HFFc6 (cell line): ENCODE measurements at regions not wholly inside any gene's neighbourhood (a gene's known extent, or its start where the extent isn't known, plus 50 kb on each side); places are given as distances from the start of the nearest gene placed in this dataset.
A peak's percentile ranks its signal among the peaks of the same experiment; 100 is the strongest.

Experiments used
- DNase-seq: peaks from one replicate; pipeline ENCODE4 v3.0.0-alpha.2; 2018
- H3K27ac Mint-ChIP-seq: 2 replicates; pipeline ENCODE4 v1.8.0; 2020; ENCODE audit warnings: mild to moderate bottlenecking, mixed read lengths
- H3K27me3 Mint-ChIP-seq: 2 replicates; pipeline ENCODE4 v1.8.0; 2021; ENCODE audit warnings: mild to moderate bottlenecking, moderate library complexity, mixed read lengths; ENCODE audit not compliant: insufficient read depth
- H3K36me3 Mint-ChIP-seq: 2 replicates; pipeline ENCODE4 v1.8.0; 2021; ENCODE audit warnings: low read depth, mixed read lengths
- H3K4me1 Mint-ChIP-seq: 2 replicates; pipeline ENCODE4 v1.8.0; 2020; ENCODE audit warnings: low read depth, mixed read lengths
- H3K4me3 Mint-ChIP-seq: 2 replicates; pipeline ENCODE4 v1.8.0; 2020; ENCODE audit warnings: mild to moderate bottlenecking, moderate library complexity, mixed read lengths
- H3K9me3 Mint-ChIP-seq: 2 replicates; pipeline ENCODE4 v1.8.0; 2020; ENCODE audit warnings: mild to moderate bottlenecking, mixed read lengths
- TF ChIP-seq, protein P1 (sequence below): fragments of 200-600 bp; sonication (generic); IDR thresholded peaks from 2 replicates; pipeline ENCODE4 v1.5.0; 2021; ENCODE audit warnings: antibody characterized with exemption, mild to moderate bottlenecking

DNA sequence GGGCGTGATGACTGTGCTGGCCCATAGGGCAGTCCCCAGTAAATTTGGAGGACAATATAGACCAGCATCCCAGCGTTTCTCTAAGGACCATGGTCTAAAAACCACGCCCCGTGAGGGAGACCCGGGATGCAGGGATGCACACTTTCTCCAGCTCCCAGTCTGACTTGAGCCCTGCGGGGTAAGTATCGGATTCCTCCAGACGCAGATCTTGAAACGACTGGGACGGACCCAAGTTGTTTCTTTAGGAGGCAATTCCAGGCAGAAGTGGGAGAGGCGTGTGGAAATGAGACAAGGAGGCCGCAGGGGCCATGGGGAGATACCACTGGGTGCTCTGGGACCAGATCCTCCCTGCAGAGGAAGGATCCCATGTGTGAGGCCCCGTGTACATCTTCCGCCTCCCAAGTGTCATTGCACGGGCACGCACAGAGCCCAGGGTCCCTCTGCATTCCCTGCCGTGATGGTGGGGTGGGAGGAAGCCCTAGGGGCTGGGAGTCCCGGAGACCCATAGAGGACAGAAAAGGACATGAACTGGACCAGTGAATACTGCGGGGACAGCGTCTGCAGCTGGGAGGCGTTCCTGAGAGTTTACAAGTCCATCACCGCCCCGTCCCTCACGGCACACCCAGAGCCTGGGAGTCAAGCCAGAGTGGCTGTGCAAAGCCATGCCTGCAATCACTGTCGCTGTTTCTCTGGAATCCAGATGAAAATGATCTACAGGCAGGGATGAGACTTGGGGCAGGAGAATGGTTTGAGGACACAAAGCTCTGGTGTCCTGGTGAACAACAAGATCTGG lies 522.9 kb downstream of the CDH26 start:
- Mint-ChIP-seq H3K4me3 (no peak overlapping the region), H3K27ac (no peak overlapping the region), H3K9me3 (peaks cover 27% of the 10 kb centered on the region), H3K4me1 (no peaks in the 10 kb centered on the region), H3K36me3 (no peaks in the 10 kb centered on the region), H3K27me3 (peaks cover 1% of the 10 kb centered on the region)
- DNase-seq: peak; percentile 0
- TF ChIP-seq, protein P1, sequence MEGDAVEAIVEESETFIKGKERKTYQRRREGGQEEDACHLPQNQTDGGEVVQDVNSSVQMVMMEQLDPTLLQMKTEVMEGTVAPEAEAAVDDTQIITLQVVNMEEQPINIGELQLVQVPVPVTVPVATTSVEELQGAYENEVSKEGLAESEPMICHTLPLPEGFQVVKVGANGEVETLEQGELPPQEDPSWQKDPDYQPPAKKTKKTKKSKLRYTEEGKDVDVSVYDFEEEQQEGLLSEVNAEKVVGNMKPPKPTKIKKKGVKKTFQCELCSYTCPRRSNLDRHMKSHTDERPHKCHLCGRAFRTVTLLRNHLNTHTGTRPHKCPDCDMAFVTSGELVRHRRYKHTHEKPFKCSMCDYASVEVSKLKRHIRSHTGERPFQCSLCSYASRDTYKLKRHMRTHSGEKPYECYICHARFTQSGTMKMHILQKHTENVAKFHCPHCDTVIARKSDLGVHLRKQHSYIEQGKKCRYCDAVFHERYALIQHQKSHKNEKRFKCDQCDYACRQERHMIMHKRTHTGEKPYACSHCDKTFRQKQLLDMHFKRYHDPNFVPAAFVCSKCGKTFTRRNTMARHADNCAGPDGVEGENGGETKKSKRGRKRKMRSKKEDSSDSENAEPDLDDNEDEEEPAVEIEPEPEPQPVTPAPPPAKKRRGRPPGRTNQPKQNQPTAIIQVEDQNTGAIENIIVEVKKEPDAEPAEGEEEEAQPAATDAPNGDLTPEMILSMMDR: no peak

DNA sequence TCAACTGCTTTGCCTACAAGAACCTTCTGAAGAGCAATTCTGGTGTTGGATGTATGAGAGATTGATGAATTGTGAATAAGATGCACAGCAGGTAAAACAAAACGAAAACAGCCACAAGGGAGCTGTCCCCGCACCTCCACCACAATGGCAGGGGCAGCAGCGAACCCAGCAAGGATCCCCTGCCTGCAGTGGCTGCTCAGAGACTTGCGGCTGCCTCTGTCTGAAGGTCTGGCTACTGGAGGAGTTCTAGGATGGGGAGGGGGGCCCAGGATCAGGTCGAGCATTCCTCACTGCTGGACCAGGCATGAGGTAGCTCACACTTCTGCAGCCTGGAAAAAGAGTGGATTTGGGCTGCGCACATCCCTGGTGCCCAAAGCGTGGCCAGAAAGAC lies 523.5 kb downstream of the CDH26 start:
- peaks cover 27% of the 10 kb centered on the region for H3K9me3 Mint-ChIP-seq
- no peaks in the 10 kb centered on the region for H3K4me1 Mint-ChIP-seq
- H3K27ac Mint-ChIP-seq: no peak overlapping the region
- DNase-seq: no peak
- H3K36me3 Mint-ChIP-seq: no peaks in the 10 kb centered on the region
- TF ChIP-seq, protein P1: no peak
- no peak overlapping the region for H3K4me3 Mint-ChIP-seq
- H3K27me3 Mint-ChIP-seq: peaks cover 1% of the 10 kb centered on the region

DNA sequence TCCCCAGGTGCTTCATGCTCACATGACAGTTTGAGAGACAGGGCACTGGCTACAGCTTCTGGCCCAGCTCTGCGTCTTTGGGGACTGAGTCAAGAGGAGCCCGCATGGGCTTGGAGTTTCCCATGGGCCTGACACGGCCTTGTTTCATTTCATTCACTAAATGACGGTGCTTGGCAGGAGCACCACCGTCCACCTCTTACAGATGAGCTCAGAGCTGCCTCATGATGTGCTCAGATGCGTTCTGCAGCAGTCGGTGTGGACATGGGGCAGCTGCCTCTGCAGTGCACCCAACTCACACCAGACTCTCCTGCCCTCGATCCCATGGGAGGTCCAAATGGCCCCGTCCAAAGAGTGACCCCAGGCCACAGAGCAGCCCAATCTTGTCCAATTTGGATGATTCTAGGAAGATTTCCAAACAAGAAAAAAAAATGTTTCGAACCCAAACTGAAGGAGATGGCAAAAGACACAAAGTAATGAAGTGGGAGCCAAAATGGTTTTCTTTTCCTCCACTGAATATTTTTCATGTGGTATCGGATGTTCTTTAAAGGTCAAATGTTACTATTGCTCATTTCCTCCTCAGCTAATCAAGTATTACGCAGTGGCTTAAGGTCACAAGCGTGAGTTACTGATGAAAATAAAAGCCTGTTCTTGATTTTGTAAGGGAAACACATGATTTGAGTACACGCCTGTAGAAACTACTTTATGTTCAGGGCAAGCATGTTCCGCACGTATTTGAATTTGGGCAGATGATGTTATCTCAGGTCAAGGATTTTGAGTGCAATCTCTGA lies 524.2 kb downstream of the CDH26 start:
- no peak for DNase-seq
- Mint-ChIP-seq H3K36me3 (no peaks in the 10 kb centered on the region), H3K27ac (no peak overlapping the region), H3K9me3 (peaks cover 27% of the 10 kb centered on the region), H3K4me3 (no peak overlapping the region), H3K27me3 (peaks cover 3% of the 10 kb centered on the region), H3K4me1 (no peaks in the 10 kb centered on the region)
- TF ChIP-seq, protein P1: no peak

DNA sequence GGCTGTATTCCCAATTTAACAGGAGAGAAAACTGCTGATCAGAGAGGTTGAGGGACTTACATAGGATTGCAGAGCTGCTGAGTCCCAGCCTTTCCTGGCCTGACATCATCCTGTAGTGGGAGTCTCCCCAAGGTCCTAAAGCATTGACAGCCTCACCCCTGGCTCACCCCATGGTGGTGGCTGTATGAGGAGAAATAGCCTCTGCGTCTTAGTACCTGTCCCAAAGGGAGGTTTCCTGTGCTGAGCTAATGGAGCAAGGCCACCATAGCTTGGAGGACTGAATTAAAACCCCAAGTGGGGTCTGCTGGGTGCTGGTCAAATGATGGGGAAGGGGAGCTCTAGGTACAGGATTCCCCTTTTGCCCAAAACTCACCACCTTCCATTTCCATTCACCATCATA lies 525.1 kb downstream of the CDH26 start:
- H3K9me3 Mint-ChIP-seq: peaks cover 32% of the 10 kb centered on the region
- H3K4me3 Mint-ChIP-seq: no peak overlapping the region
- DNase-seq: no peak
- H3K36me3 Mint-ChIP-seq: no peaks in the 10 kb centered on the region
- TF ChIP-seq, protein P1: no peak
- no peaks in the 10 kb centered on the region for H3K4me1 Mint-ChIP-seq
- H3K27ac Mint-ChIP-seq: no peak overlapping the region
- peaks cover 6% of the 10 kb centered on the region for H3K27me3 Mint-ChIP-seq

DNA sequence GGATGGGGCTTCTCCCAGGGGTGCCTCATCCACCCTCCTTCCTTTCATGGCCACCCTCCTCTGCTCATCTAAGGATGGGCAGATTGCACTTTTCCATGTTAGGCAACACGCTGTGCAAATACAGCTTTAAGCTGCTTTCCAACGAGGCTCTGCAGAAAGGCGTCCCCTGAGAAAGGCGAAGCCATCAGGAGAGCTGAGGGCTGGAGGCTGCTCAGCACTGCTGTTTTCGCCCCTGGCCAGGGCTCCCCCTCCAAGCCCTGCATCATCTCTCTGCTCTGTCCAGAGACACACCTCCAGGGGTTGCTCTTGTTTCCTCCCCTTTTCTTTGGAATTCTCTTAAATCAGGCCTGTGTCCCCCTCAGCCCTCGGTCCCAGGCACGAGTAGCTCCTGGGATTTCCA lies 526.1 kb downstream of the CDH26 start:
- Mint-ChIP-seq H3K36me3 (no peaks in the 10 kb centered on the region), H3K4me3 (no peak overlapping the region), H3K9me3 (peaks cover 32% of the 10 kb centered on the region), H3K4me1 (no peaks in the 10 kb centered on the region), H3K27me3 (peaks cover 8% of the 10 kb centered on the region), H3K27ac (no peak overlapping the region)
- no peak for DNase-seq
- TF ChIP-seq, protein P1: no peak
